ENCODE measurements at regions not wholly inside any gene's neighbourhood (a gene's known extent, or its start where the extent isn't known, plus 50 kb on each side); places are given as distances from the start of the nearest gene placed in this dataset.

- TF ChIP-seq CTCF (IDR thresholded peaks at IDR 0.05) (no peak), POLR2A (IDR thresholded peaks at IDR 0.05) (no peak), POLR2AphosphoS5 (IDR thresholded peaks at IDR 0.05) (no peak)
Measured at GRCh38 chr1:182137546-182137945, 76.0 kb upstream of the ZNF648 start.
